Natural killer cell (primary cell): ENCODE measurements at regions not wholly inside any gene's neighbourhood (a gene's known extent, or its start where the extent isn't known, plus 50 kb on each side); places are given as distances from the start of the nearest gene placed in this dataset.
"Not testable (repeated sequence)": the region's sequence is repeated elsewhere in the genome, so short reads cannot be mapped to it uniquely, and the experiment has no call there.

Experiments
- ATAC-seq, 3 donors: fragments of 150-1000 bp in 2 of 3; fragments of 200-7000 bp in 1 of 3; cut with Tn5 transposase; 1 replicate in 1 of 3; 2 replicates in 2 of 3; pipeline ENCODE4 v1.10.0; 2021; ENCODE audit warnings: mild to moderate bottlenecking in 2 of 3, moderate library complexity in 2 of 3
- DNase-seq, 2 donors: peaks; one replicate each; pipeline versions ENCODE4 v3.0.0 to v3.0.0-alpha.2; 2013 to 2021; ENCODE audit warnings: mixed read lengths in 1 of 2
- H3K27ac ChIP-seq: one replicate; pipeline ENCODE4 v1.5.1; 2013; ENCODE audit warnings: mild to moderate bottlenecking, low read length
- H3K27me3 ChIP-seq: one replicate; pipeline ENCODE4 v1.6.1; 2013; ENCODE audit warnings: low read length; ENCODE audit not compliant: control insufficient read depth, insufficient read depth
- H3K36me3 ChIP-seq: one replicate; pipeline ENCODE4 v1.6.1; 2013; ENCODE audit warnings: low read length; ENCODE audit not compliant: control insufficient read depth, insufficient read depth
- H3K4me1 ChIP-seq: one replicate; pipeline ENCODE4 v1.6.1; 2013; ENCODE audit warnings: low read length; ENCODE audit not compliant: control insufficient read depth, insufficient read depth
- H3K4me3 ChIP-seq: one replicate; pipeline ENCODE4 v1.5.1; 2013; ENCODE audit warnings: low read length
- H3K9me3 ChIP-seq: one replicate; pipeline ENCODE4 v1.6.1; 2013; ENCODE audit warnings: low read length; ENCODE audit not compliant: control insufficient read depth, insufficient read depth
- H3K27ac Mint-ChIP-seq, 2 donors: one replicate each; pipeline ENCODE4 v1.8.0; 2022; ENCODE audit warnings: mild to moderate bottlenecking in 2 of 2, mixed read lengths in 2 of 2, moderate library complexity in 1 of 2
- H3K27me3 Mint-ChIP-seq, 2 donors: one replicate each; pipeline ENCODE4 v1.8.0; 2022; ENCODE audit warnings: low read depth in 2 of 2, mixed read lengths in 2 of 2
- H3K36me3 Mint-ChIP-seq: one replicate; pipeline ENCODE4 v1.8.0; 2022; ENCODE audit warnings: mixed read lengths
- H3K4me1 Mint-ChIP-seq, 2 donors: one replicate each; pipeline ENCODE4 v1.8.0; 2022; ENCODE audit warnings: mixed read lengths in 2 of 2
- H3K4me3 Mint-ChIP-seq: one replicate; pipeline ENCODE4 v1.8.0; 2022; ENCODE audit warnings: mild to moderate bottlenecking, moderate library complexity, mixed read lengths
- H3K9me3 Mint-ChIP-seq, 2 donors: one replicate each; pipeline ENCODE4 v1.8.0; 2022; ENCODE audit warnings: mixed read lengths in 2 of 2
- CTCF ChIP-seq: fragments of 200-600 bp; IDR thresholded peaks from one replicate; pipeline ENCODE4 v1.8.0; 2022; ENCODE audit warnings: antibody characterized with exemption
- WGBS: methylation state at CpG from one replicate; pipeline ENCODE4 v1.1.7; 2013; ENCODE audit warnings: missing lambda C conversion rate; ENCODE audit not compliant: insufficient coverage; 5-methylcytosine and 5-hydroxymethylcytosine counted together
- intact Hi-C: fragments of 100-400 bp; cut with micrococcal nuclease; formaldehyde crosslinking; loops from one replicate; pipeline ENCODE4 v1.14.2; 2022

DNA sequence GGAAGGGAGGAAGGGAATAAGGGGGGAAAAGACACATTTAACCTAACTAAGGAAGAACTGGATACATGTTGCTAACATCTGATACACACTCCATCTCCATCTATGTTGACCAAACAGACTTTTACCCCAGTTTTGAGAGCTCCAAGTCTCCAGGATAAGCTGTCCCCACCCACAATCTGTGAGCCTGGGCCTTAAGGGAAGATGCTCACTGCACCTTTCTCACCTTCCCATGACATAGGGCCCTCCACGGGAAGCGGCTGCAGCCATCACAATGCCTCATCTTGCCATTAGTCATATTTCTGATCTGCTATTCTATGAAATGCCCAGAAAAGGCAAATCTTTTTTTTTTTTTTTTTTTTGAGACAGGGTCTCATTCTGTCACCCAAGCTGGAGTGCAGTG lies 126.6 kb upstream of the SALL4 start:
- H3K4me1 ChIP-seq = no peaks in the 10 kb centered on the region

DNA sequence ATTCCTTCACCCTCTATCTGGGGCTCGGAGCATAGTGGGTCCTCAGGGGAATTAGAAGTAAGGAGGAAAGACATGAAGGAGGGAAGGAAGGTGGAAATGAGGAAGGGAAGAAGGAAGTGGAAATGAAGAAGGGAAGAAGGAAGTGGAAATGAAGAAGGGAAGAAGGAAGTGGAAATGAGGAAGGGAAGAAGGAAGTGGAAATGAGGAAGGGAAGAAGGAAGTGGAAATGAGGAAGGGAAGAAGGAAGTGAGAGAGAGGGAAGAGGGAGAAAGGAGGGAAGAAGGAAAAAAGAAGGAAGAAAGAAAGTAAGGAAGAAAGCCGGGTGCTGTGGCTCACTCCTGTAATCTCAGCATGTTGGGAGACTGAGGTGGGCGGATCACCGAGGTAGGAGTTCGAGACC lies 125.6 kb upstream of the SALL4 start:
- H3K4me1 ChIP-seq, H3K27ac Mint-ChIP-seq, H3K4me1 Mint-ChIP-seq, H3K4me3 ChIP-seq, H3K27ac ChIP-seq, H3K36me3 Mint-ChIP-seq, intact Hi-C loops, H3K4me3 Mint-ChIP-seq, H3K9me3 Mint-ChIP-seq, DNase-seq, H3K36me3 ChIP-seq, H3K9me3 ChIP-seq, ATAC-seq, H3K27me3 Mint-ChIP-seq, H3K27me3 ChIP-seq: not testable (repeated sequence)
- WGBS = 91% methylated on average over 5 of the region's 5 CpGs

More for the DNA sequence above, 126.6 kb upstream of the SALL4 start:
- no peaks in the 10 kb centered on the region for H3K27me3 ChIP-seq
- ATAC-seq = no peak
- Mint-ChIP-seq H3K36me3 (no peaks in the 10 kb centered on the region), H3K9me3 (no peaks in the 10 kb centered on the region), H3K4me1 (peaks cover 6 to 7% of the 10 kb centered on the region in 2 donors), H3K27ac (no peak overlapping the region), H3K4me3 (no peak overlapping the region), H3K27me3 (no peaks in the 10 kb centered on the region)
- H3K4me3 ChIP-seq = no peak overlapping the region
- intact Hi-C loops = no loop called here
- H3K36me3 ChIP-seq = no peaks in the 10 kb centered on the region
- WGBS = 98% methylated on average over 2 of the region's 2 CpGs
- no peak overlapping the region for H3K27ac ChIP-seq
- DNase-seq = no peak
- no peaks in the 10 kb centered on the region for H3K9me3 ChIP-seq
- no peak for TF ChIP-seq CTCF

GRCh38 chr20:51926670-51927305 lies 124.5 kb upstream of the SALL4 start:
- TF ChIP-seq CTCF = no peak
- no peaks in the 10 kb centered on the region for H3K36me3 ChIP-seq
- no peaks in the 10 kb centered on the region for H3K9me3 Mint-ChIP-seq
- WGBS = 45% methylated on average over 11 of the region's 14 CpGs
- no peaks in the 10 kb centered on the region for H3K9me3 ChIP-seq
- H3K4me1 ChIP-seq = no peaks in the 10 kb centered on the region
- H3K27me3 ChIP-seq = no peaks in the 10 kb centered on the region
- no peaks in the 10 kb centered on the region for H3K27me3 Mint-ChIP-seq
- intact Hi-C loops = no loop called here
- ATAC-seq (no peak), DNase-seq (no peak)
- no peak overlapping the region for H3K4me3 Mint-ChIP-seq
- no peak overlapping the region for H3K4me3 ChIP-seq
- H3K27ac Mint-ChIP-seq = no peak overlapping the region
- peaks cover 6 to 7% of the 10 kb centered on the region in 2 donors for H3K4me1 Mint-ChIP-seq
- no peaks in the 10 kb centered on the region for H3K36me3 Mint-ChIP-seq
- H3K27ac ChIP-seq = no peak overlapping the region

DNA sequence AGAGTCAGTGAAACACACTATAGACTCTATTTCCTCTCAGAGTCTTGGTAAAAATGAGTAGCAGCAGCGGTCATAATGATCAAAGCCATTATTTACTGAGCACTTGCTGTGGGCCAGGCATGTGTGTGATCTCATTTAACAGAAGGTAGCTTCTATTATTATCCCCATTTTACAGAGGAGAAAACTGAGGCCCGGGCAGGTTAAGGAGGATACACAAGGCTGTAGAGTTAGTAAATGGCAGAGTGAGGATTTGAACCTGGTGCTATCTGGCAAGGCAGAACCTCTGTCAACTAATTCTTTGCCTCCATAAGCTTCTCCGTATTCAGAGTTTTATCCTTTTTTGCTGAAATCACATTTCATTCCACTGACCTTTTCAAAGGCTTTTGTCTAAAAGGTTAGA lies 122.2 kb upstream of the SALL4 start:
- DNase-seq = no peak
- ATAC-seq = no peak
- Mint-ChIP-seq H3K27ac (no peak overlapping the region), H3K4me3 (no peak overlapping the region), H3K36me3 (no peaks in the 10 kb centered on the region), H3K27me3 (no peaks in the 10 kb centered on the region), H3K9me3 (no peaks in the 10 kb centered on the region), H3K4me1 (peaks cover 18 to 20% of the 10 kb centered on the region in 2 donors)
- H3K36me3 ChIP-seq = no peaks in the 10 kb centered on the region
- H3K27ac ChIP-seq = no peak overlapping the region
- no peak for TF ChIP-seq CTCF
- no peaks in the 10 kb centered on the region for H3K9me3 ChIP-seq
- intact Hi-C loops = no loop called here
- H3K4me3 ChIP-seq = no peak overlapping the region
- H3K4me1 ChIP-seq = peaks cover 7% of the 10 kb centered on the region
- 94% methylated on average over 2 of the region's 3 CpGs for WGBS
- H3K27me3 ChIP-seq = no peaks in the 10 kb centered on the region
